GM12891 (cell line): ENCODE measurements at regions not wholly inside any gene's neighbourhood (a gene's known extent, or its start where the extent isn't known, plus 50 kb on each side); places are given as distances from the start of the nearest gene placed in this dataset.

Experiments used
- POLR2A ChIP-seq: IDR thresholded peaks from 2 replicates; pipeline ENCODE4 v1.6.1; 2011; ENCODE audit warnings: low read depth, low read length, control low read depth
- TAF1 ChIP-seq: IDR thresholded peaks from 2 replicates; pipeline ENCODE4 v1.6.1; 2011; ENCODE audit warnings: low read depth, low read length, control low read depth

DNA sequence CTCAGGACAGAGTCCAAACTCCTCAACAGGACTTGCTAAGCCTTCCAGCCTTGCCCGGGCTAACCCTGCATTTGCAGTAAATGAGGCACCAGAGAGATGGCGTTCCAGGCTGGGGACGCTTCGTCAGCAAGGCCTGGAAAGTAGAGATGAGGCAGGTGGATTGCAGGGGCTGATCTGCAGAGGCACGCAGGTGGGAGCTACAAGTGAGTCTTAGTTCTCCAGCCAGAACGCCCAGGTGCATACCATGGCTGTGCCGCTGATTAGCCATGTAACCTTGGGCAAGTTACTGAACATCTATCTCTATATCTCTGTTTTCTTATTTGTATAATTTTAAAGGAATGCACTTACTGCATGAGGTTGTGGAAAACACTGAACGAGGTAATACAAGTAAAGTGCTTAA, 52.7 kb upstream of the BARX2 start:
- TF ChIP-seq POLR2A (no peak), TAF1 (no peak)
